M059J (cell line): ENCODE measurements at regions not wholly inside any gene's neighbourhood (a gene's known extent, or its start where the extent isn't known, plus 50 kb on each side); places are given as distances from the start of the nearest gene placed in this dataset.
A peak's percentile ranks its signal among the peaks of the same experiment; 100 is the strongest.

ENCODE experiments used
- DNase-seq: peaks from one replicate; pipeline ENCODE4 v3.0.0-alpha.2; 2012; ENCODE audit warnings: low read depth

DNA sequence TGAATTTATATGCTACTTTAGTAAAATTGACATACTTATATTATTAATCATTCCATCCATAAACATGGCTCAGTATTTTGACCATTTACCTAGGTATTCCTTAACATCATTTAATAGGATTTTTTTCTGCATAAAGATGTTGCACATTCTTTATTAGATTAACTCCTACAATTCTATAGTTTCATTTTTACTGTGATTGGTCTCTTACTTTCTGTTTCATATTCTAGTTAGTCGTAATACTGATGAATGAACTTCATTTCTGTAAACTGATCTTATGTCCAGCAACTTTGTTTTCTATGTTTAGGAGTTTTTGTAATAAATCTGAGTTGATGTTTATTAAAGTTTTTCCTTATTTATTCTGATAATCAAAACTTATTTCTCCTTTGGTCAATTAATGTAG is 278.2 kb upstream of the CXXC4 start:
- no peak for DNase-seq

GRCh38 chr4:104795264-104795939 is 300.7 kb upstream of the CXXC4 start:
- DNase-seq, result peak; percentile 6

DNA sequence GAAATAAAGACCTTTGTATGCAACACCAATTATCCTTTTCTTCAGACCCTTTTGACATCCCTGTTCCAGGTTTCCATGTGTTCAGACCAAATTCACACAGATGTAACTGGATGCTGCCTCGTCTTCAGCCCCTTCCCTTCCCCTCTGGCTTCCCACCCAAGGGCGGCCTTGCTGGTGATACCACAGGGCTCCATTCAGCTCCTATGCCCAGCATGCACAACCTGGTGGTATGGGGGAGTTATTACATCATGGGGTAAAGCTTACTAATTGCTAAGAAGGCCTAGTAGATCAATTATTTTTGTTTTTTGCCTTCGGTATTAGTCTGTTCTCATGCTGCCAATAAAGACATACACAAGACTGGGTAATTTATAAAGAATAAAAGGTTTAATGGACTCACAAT is 317.0 kb upstream of the CXXC4 start:
- DNase-seq, result no peak

DNA sequence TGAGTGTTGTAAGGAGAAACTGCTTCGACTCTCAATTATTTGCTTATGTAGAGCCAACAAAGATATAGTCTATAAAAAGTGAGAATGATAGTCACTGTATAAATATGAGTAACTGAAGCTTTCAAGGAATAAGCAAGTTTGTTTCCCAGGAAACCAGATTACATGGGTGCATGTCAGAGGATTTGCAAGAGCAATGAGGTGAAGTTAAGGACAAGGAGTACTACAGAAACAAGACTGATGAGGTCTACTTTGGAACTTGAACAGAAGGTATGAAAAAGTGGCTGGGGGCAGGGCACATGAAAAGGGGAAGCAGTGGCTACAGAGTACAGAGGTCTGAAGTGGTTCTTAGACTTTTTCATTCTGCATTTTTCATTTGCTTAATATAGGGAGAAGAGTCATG is 321.0 kb upstream of the CXXC4 start:
- no peak for DNase-seq

- no peak for DNase-seq
These were observed 323.9 kb upstream of the CXXC4 start for GRCh38 chr4:104818579-104818978.

DNA sequence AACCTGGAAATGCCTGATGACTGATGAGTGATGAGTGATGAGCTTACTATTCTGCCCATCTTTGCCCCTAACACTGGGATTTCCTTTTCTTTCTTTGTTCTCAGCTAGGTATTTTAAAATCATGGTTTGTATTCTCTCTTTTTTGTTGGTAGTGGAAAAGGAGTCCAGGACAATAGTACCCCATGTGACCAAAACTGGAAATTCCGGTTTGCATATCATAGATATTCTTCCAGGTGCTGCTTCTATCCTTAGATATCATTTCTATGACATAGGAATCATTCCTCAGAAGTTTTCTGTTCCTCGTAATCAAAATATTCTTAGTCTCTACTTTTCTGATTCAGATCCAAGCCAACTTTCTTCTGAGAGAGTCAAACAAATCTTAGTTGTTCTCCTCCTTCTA is 320.5 kb upstream of the TET2 start:
- DNase-seq, result no peak

GRCh38 chr4:104829761-104830160 is 316.9 kb upstream of the TET2 start:
- no peak for DNase-seq

- DNase-seq, result no peak
These were observed 298.0 kb upstream of the TET2 start for GRCh38 chr4:104848597-104849225.

DNA sequence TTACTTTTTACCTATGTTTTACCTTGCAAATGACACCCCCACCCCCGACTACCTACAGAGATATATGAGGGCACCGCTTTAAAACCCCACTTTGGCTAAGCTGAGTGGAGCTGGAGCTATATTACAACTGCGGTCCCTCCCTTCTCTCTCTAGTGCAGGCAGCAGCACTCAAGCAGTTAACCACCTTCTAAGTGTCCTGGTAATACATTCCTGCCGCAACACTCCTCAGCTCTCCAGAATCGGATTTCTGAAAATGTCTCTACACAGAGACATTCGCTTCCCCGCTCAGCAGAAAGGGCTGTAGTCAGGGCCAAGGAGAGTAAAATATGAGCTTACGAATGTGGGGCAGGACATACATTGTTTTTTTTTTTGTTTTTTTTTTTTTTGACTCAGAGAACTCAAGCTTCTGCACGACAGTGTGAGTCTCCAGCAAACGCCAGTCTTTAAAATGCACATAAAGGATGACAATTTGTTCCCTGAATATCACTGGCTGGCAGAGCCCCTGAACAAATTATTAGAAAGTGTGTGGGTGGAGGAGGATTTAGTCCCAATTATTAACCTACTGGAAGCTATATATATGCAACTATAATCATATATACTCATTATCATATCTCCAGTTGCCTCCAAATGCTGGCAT is 287.0 kb upstream of the TET2 start:
- no peak for DNase-seq

DNA sequence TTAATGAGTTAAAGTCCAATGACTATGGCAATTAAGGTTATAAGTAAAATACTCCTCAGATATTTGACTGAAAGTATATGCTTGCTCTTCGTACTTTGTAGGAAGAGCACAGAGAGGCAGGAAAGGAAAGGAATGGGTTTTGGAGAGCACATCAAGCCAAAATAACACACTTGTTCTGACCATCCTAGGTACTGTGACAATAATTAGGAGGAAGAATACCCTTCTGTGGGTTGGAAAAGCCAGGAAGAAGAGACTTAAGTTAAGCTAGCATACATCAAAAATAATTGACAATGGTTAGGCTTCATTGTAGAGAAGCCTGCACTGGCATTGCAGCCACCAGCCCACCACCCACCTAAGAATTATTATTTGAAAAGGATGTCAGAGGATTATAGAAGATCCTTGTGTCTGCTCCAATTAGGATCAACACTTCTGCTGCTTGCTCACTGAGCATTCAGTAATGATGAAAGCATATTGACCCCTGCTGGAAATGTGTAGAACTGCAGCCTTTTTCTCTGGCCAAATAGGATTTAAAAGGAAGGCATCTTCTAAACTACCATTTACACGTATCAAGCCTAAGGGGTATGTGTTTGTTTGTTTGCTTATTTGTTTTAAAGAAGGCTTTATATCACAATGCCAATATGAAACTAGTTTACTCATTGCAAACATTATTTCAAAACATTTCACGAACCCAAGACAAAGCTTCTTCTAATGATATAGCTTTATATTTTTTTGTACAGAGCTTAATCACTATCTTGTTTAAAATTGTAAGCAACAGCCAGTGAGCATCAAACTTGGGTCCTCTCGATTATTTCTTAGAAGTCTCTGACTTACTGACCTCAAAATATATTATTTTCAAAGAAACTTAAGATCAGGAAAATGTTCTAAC is 286.2 kb upstream of the TET2 start:
- peak; percentile 60 for DNase-seq

DNA sequence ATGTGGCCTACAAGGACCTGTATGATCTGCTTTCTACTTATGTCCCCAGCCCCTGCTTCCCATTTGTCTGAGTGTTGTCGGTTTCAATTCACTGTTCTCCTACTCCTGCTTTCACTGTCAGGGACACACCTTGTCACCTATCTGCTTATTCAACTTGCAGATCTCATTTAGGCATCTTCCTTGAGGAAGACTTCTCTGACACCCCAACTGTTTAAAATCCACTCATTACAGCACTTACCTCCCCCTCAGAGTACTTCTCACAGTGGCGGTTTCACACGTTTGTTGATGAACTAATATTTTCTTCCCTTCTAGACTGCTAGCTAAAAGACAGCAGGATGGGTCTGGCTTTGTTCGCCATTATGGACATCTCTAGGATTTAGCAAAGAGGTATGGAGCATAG is 279.9 kb upstream of the TET2 start:
- no peak for DNase-seq

DNA sequence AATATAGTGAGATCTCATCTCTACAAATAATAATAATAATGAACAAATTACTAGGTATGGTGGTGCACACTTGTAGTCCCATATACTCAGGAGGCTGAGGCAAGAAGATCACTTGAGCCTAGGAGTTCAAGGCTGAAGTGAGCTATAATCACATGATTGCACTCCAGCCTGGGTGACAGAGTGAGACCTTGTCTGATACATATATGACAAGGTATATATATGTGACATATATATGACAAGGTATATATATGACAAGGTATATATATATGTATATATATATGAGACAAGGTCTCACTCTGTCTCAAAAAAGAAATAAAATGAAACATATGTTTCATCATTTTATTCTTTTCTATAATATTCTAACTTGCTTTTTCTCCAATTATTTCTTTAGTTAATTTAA is 278.1 kb upstream of the TET2 start:
- no peak for DNase-seq

DNA sequence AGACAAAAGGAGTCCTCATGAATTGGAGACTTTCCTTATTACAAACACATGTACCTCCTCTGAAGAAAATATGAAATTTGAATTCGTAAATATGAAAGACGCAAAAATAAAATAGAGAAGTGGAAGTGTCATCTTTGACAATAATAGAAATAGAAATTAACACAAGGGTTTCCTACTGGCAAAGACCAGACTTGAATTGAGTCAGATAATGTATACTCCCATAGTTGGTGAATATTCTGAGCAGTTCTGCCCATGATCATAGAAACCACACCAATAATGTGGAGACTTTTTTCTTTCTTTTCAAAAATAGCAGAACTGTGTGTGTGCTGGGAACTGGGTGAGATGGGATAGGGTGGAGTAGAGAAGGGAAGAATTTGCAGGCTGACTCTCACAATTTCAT is 277.7 kb upstream of the TET2 start:
- no peak for DNase-seq

DNA sequence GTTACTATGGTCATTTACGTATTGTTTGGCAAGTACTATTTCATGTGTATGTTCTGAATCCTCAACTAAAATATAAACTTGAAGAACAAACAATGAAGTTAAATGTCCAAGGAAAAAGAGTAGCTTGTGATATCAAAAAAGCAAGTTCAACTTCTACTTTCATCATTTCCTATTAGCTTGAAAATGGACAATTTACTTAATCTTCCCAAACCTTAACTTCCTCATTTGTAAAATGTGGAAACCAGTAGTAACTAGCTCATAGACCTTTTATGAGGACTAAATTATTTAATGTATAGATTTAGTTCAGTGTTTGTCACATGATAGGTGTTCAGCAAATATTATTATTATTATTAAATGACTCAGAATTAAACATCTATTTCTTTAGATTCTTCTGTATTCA is 276.8 kb upstream of the TET2 start:
- no peak for DNase-seq

DNA sequence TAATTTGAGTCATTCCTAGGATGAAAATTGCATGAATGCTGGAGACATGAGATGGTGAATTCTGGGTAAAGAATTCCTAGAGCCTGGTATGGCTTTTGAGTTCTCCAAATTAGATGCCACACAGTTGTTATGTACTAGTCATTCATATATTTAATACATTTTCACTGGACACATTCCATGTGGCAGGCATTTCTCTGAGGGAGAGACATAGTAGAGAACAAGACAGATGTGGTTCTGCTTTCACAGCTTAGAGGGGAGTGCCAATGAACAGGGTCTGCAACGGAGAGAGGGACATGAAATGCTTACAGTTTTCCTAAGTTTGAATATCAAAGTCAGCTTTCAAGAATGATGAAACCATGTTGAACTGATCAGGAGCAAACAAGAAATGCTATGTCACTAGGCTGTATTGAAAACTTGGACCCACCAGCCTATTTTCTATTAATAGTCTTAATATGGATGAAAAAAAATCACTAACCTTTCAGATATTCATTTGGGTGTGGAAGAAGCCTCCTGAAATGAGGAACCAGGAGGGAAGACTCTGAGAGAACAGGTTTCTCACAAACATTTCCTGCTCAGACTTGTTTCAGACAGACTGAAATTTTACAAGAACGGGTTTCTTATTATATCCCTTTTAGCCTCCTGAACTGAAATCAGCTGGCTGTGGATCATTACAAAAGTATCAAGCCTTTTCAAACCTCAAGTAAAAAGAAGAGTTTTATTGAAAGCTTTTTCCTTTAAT is 276.0 kb upstream of the TET2 start:
- DNase-seq, result no peak

- no peak for DNase-seq
These were observed 267.7 kb upstream of the TET2 start for GRCh38 chr4:104878936-104879335.

GRCh38 chr4:104879367-104879766 is 267.3 kb upstream of the TET2 start:
- peak; percentile 1 for DNase-seq

DNA sequence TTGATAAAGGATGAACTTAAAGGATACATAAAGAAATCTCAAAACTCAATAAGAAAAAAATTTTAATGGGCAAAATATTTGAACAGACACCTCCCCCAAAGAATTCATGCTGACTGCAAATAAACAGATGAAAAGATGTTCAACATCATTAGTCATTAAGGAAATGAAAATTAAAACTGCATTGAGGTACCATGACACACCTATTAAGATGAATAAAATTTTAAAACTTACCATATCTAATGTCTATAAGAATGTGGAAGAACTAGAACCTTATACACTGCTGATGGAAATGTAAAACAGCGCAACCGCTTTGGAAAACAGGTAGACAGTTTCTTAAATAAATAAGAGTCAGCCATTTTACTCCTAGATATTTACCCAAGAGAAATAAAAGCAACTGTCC is 266.8 kb upstream of the TET2 start:
- DNase-seq, result no peak

DNA sequence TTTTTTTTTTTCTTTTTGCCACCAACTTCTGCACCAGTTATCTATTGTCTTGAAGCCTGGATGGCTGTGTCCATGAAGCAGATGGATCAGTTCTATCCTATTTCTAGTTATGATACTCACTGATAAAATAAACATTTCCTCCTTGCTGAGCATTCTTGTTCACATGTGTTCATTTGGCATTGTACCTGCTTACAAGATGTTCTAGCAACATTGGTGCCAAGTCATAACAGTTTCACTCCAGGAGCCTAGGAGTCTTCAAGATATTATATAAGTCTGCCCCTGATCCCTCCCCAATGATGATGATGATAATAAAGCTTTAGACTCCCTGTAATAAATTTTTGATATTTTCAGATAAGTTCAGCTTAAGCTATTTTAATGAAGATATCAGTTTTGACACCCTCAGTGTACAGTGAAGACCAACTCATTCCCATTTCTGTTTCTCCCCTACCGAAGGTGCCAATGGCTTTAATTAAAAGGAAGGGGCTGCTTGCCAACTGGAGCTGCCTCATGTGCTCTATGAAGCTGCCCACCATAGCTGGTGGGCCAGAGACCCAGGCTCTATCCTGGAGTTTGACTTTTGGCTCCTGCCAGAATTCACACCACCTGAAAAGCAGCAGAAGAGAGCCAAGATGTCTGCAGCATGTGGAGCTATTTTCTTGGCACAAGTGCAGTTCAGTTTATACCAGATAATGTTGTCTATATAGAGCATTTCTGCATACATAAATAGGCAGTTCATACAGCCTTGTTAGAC is 265.4 kb upstream of the TET2 start:
- DNase-seq, result no peak

DNA sequence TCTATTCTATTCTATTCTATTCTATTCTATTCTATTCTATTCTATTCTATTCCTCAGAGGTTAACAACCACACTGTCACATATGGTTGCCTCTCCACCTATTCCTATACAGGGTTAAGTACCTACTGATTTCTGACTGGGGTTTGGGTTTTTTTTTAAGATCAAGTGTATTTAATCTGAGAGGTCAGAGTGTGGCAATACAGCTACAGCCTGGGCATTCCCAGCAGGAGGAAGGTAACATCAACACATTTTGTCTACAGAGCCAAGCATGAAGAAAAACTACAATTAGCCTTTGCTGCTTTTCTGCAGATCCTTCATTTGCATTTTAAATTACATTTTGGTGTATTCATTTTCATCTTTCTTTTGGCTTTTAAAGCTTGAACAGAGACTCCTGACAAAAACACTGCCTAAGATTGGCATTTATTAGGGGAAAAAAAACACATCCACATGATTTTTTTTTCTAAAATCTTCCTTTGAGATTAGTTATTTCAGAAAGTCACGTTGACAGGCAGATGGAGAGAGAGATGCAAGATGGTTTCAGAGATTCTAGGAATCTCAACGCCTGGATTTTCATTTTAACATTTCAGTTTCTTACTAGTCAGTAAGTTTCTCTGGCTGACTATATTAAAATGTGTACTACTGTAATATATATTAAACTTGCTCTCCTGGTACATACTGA is 255.9 kb upstream of the TET2 start:
- DNase-seq, result no peak
